GM12875 (cell line): ENCODE measurements at regions not wholly inside any gene's neighbourhood (a gene's known extent, or its start where the extent isn't known, plus 50 kb on each side); places are given as distances from the start of the nearest gene placed in this dataset.

Source experiments
- H3K4me3 ChIP-seq: one replicate; pipeline ENCODE4 v1.5.1; 2011; ENCODE audit warnings: low read depth, low read length, control low read depth
- TF ChIP-seq, protein P1 (sequence below): IDR thresholded peaks from 2 replicates; pipeline ENCODE4 v1.5.1; 2011; ENCODE audit warnings: low read depth, mild to moderate bottlenecking, control low read depth, inconsistent platforms, low read length, moderate library complexity, borderline replicate concordance; ENCODE audit not compliant: insufficient read depth

DNA sequence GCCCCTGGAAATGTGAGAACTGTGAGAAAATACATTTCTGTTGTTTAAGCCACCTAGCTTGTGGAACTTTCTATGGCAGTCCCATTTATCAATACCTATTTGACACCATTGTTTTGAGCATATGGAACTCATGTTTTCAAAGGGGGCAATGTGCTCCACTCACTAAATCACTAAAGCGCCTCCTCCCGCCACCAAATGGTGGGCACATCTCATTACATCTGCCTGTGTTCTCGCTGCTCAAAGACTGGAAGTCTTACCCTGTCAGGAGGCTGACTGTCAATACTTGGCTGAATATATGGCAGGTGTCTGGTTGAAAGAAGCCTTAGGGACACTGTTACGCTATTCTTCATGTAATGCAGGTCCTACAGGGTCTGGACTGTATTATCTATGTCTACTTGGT, 767.7 kb downstream of the TSN start:
- no peak overlapping the region for H3K4me3 ChIP-seq
- TF ChIP-seq, protein P1, sequence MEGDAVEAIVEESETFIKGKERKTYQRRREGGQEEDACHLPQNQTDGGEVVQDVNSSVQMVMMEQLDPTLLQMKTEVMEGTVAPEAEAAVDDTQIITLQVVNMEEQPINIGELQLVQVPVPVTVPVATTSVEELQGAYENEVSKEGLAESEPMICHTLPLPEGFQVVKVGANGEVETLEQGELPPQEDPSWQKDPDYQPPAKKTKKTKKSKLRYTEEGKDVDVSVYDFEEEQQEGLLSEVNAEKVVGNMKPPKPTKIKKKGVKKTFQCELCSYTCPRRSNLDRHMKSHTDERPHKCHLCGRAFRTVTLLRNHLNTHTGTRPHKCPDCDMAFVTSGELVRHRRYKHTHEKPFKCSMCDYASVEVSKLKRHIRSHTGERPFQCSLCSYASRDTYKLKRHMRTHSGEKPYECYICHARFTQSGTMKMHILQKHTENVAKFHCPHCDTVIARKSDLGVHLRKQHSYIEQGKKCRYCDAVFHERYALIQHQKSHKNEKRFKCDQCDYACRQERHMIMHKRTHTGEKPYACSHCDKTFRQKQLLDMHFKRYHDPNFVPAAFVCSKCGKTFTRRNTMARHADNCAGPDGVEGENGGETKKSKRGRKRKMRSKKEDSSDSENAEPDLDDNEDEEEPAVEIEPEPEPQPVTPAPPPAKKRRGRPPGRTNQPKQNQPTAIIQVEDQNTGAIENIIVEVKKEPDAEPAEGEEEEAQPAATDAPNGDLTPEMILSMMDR = no peak

DNA sequence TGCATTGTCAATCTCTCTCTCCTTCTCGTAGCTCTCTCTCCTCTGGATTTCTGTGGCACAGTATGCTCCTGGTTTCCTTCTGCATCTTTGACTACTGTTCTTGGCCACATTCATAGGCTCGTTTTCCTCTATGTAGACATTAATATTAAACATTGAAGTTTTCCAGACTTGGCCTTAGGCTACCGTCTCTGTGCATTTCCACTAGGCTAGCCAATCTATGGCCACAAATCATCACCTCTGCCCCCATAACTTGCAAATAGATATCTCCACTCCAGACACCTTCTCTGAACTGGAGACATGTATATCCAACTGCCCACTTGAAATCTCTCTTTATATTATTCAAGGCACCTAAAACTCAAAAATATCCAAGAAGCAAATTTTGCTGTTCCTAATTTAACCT, 768.5 kb downstream of the TSN start:
- TF ChIP-seq, protein P1 = no peak
- no peak overlapping the region for H3K4me3 ChIP-seq

DNA sequence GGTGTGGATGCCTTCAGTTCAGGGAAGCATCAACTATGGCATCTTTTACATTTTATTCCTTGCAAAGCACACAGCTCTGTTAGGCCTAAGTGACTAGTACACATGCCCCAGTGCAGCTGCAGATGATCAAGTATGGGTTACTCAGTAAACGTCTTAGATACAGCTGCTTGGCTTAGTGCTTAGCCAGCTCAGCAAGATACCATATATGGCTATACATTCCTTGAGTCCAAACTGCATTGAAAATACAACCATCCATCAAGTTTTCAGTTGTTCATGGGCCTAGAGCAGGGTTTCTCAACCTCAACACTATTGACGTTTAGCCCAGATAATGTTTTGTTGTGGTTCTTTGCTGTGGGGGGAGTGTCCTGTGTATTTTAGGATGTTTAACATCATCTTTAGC, 769.9 kb downstream of the TSN start:
- TF ChIP-seq, protein P1 = no peak

DNA sequence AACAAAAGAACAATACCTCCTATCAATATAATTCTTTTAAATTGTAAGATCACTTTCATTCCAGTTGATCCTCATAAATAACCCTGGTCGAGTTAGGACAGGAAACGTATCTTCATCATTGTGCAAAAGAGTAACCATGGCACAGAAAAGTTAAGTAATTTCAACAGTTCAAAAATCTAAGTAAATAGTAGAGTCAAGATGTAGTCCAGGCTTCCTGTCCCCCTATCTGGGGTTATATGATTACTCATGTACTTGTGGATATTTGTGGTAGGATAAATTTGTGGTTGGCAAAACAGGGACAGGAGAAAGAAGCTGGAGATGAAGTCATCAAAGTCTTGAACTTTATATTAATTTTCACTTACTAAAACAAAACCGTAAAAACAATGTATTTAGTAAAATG, 772.6 kb downstream of the TSN start:
- TF ChIP-seq, protein P1 = no peak
- H3K4me3 ChIP-seq = no peak overlapping the region

More for the DNA sequence above, 769.9 kb downstream of the TSN start:
- no peak overlapping the region for H3K4me3 ChIP-seq

DNA sequence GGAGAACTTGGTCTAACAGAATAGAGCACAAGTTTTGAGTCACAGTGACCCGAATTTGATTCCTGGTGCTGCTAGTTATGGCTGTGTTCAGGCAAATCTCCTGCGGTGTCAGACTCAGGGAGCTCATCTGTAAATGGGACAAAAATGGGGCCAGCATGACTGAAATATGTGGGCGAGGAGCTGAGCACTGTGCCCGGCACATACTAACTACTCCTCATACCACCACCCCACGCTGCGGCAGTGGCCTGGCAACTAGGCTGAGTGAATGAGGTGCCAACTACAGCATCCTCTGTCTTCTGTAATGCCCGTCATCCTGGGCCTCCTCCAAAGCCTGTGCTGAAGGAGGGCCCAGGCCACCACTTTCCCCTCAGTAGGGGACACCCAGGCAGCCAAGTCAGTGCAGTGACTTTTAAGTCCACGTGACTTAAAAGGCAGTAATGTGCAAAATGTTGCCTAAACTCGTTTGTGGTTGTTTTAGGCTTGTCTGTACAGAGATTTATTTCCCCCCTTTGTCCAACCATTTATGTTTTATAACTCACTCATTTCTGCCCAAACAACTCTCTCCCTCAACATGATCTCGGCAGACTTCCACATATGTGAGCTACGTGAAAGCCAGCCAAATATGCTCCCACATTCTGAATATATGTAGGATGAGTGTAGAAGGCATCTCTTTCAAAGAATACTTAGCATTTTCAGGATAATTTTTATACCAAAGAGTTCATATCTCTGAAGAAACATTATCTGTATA, 773.7 kb downstream of the TSN start:
- TF ChIP-seq, protein P1 = no peak
- H3K4me3 ChIP-seq = no peak overlapping the region

DNA sequence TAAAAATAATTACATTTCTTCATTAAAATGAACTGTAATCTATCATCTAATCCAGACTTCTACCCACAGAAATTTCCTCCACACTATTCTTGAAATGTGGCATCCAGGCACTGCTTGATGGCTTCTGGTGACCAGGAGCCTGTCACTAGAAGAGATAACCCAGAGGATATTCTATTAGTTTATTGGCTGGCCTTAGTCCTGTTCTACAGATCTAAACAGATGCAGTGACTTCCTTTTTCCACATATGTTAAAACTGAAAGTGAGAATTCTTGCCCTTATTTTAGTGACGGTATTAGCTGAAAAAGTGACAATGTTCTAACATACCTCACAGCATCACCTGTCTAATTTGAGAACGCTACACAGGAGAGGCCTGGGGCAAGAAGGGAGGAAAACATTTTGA, 775.4 kb downstream of the TSN start:
- TF ChIP-seq, protein P1 = no peak
- H3K4me3 ChIP-seq = no peak overlapping the region
